GM19397 (cell line): ENCODE measurements at regions not wholly inside any gene's neighbourhood (a gene's known extent, or its start where the extent isn't known, plus 50 kb on each side); places are given as distances from the start of the nearest gene placed in this dataset.
"Not testable (repeated sequence)": the region's sequence is repeated elsewhere in the genome, so short reads cannot be mapped to it uniquely, and the experiment has no call there.

Source experiments
- ATAC-seq: cut with Tn5 transposase; IDR thresholded peaks from one replicate; pipeline ENCODE4 v1.9.1; 2021; ENCODE audit warnings: mild to moderate bottlenecking, moderate library complexity; ENCODE audit not compliant: unreplicated experiment

- no peak for ATAC-seq
These were observed 183.5 kb upstream of the ANXA10 start for GRCh38 chr4:167908816-167909215.

- ATAC-seq, result not testable (repeated sequence)
These were observed 179.8 kb upstream of the ANXA10 start for GRCh38 chr4:167912535-167912934.

- no peak for ATAC-seq
These were observed 174.3 kb upstream of the ANXA10 start for GRCh38 chr4:167918077-167918476.

- ATAC-seq, result no peak
These were observed 162.2 kb upstream of the ANXA10 start for GRCh38 chr4:167930166-167930565.

- no peak for ATAC-seq
These were observed 158.1 kb upstream of the ANXA10 start for GRCh38 chr4:167934216-167934615.

GRCh38 chr4:167939863-167940616, 152.3 kb upstream of the ANXA10 start:
- no peak for ATAC-seq

- ATAC-seq, result peak; percentile 63
These were observed 148.3 kb upstream of the ANXA10 start for GRCh38 chr4:167943872-167944505.

GRCh38 chr4:167944721-167945120, 147.6 kb upstream of the ANXA10 start:
- no peak for ATAC-seq

GRCh38 chr4:167955006-167955405, 137.3 kb upstream of the ANXA10 start:
- no peak for ATAC-seq

GRCh38 chr4:167956676-167957075, 135.7 kb upstream of the ANXA10 start:
- no peak for ATAC-seq

- ATAC-seq, result no peak
These were observed 127.5 kb upstream of the ANXA10 start for GRCh38 chr4:167964766-167965373.

- ATAC-seq, result no peak
These were observed 126.2 kb upstream of the ANXA10 start for GRCh38 chr4:167966143-167966542.

GRCh38 chr4:167973513-167973912, 118.8 kb upstream of the ANXA10 start:
- ATAC-seq, result no peak

- ATAC-seq, result no peak
These were observed 106.8 kb upstream of the ANXA10 start for GRCh38 chr4:167985565-167985964.

GRCh38 chr4:167986044-167986443, 106.3 kb upstream of the ANXA10 start:
- ATAC-seq, result no peak

GRCh38 chr4:167987285-167987684, 105.1 kb upstream of the ANXA10 start:
- no peak for ATAC-seq

- no peak for ATAC-seq
These were observed 102.5 kb upstream of the ANXA10 start for GRCh38 chr4:167989815-167990214.

GRCh38 chr4:168008112-168008511, 84.2 kb upstream of the ANXA10 start:
- ATAC-seq, result not testable (repeated sequence)

GRCh38 chr4:168019019-168019651, 73.2 kb upstream of the ANXA10 start:
- no peak for ATAC-seq

GRCh38 chr4:168019921-168020320, 72.4 kb upstream of the ANXA10 start:
- no peak for ATAC-seq

- ATAC-seq, result no peak
These were observed 70.7 kb upstream of the ANXA10 start for GRCh38 chr4:168021666-168022065.

- ATAC-seq, result no peak
These were observed 63.8 kb upstream of the ANXA10 start for GRCh38 chr4:168028568-168028967.
